H1 (cell line): ENCODE measurements at regions not wholly inside any gene's neighbourhood (a gene's known extent, or its start where the extent isn't known, plus 50 kb on each side); places are given as distances from the start of the nearest gene placed in this dataset.

ENCODE experiments used
- CTCF ChIA-PET: fragments of 300-600 bp; sonication (Branson Sonifier 250); formaldehyde crosslinking; loops from one replicate; lab custom pipeline; 2021; ENCODE audit not compliant: partially characterized antibody; lab: Charles Lee
- POLR2A ChIA-PET: fragments of 300-600 bp; sonication (Branson Sonifier 250); formaldehyde crosslinking; loops from one replicate; lab custom pipeline; 2021; ENCODE audit warnings: inconsistent platforms; ENCODE audit not compliant: partially characterized antibody; lab: Charles Lee
- DNase-seq, 2 experiments: peaks; one replicate each; pipeline versions ENCODE4 v3.0.0 to v3.0.0-alpha.2; 2010 to 2022; ENCODE audit warnings: low spot score in 2 of 2, low read depth in 1 of 2, mixed read lengths in 1 of 2
- FAIRE-seq: peaks from 2 replicates; lab custom pipeline; 2011; peaks lifted over from hg19 to GRCh38; lab: Jason Lieb, UNC
- H2AFZ ChIP-seq: 2 replicates; pipeline ENCODE4 v1.8.1; 2012; ENCODE audit warnings: low read length, inconsistent platforms
- H2AK5ac ChIP-seq: 2 replicates; pipeline ENCODE4 v1.6.1; 2013; ENCODE audit warnings: low read depth, low read length
- H2BK120ac ChIP-seq: replicated peaks from 2 replicates; pipeline ENCODE3; 2013; ENCODE audit warnings: low read depth, low read length, inconsistent platforms
- H2BK12ac ChIP-seq: 2 replicates; pipeline ENCODE4 v1.6.1; 2013; ENCODE audit warnings: low read depth, low read length
- H2BK15ac ChIP-seq: 2 replicates; pipeline ENCODE4 v1.6.1; 2013; ENCODE audit warnings: low read length
- H2BK20ac ChIP-seq: 2 replicates; pipeline ENCODE4 v1.6.1; 2013; ENCODE audit warnings: low read length
- H2BK5ac ChIP-seq: 2 replicates; pipeline ENCODE4 v1.6.1; 2013; ENCODE audit warnings: low read depth, low read length
- H3K14ac ChIP-seq: 2 replicates; pipeline ENCODE4 v1.6.1; 2013; ENCODE audit warnings: inconsistent platforms; ENCODE audit not compliant: insufficient read length
- H3K18ac ChIP-seq: 2 replicates; pipeline ENCODE4 v1.6.1; 2013; ENCODE audit warnings: low read length; ENCODE audit errors: extremely low read depth
- H3K23ac ChIP-seq: 2 replicates; pipeline ENCODE4 v1.6.1; 2013; ENCODE audit warnings: inconsistent platforms; ENCODE audit not compliant: insufficient read length
- H3K23me2 ChIP-seq: 2 replicates; pipeline ENCODE4 v1.6.1; 2013; ENCODE audit warnings: low read depth, low read length
- H3K27ac ChIP-seq: 2 replicates; pipeline ENCODE4 v1.6.1; 2011; ENCODE audit warnings: low read depth, low read length, inconsistent platforms
- H3K27me3 ChIP-seq, 4 experiments: replicated peaks in 1 of 4; 1 replicate in 1 of 4; 2 replicates in 3 of 4; pipeline versions ENCODE4 v1.6.1 to v1.8.1; 2011 to 2013; ENCODE audit warnings: low read length in 3 of 4, mild to moderate bottlenecking in 3 of 4, inconsistent platforms in 2 of 4, mixed read lengths in 2 of 4, moderate library complexity in 1 of 4; ENCODE audit not compliant: control insufficient read depth in 3 of 4, insufficient read depth in 3 of 4; ENCODE audit errors: extremely low read depth in 1 of 4
- H3K36me3 ChIP-seq, 4 experiments: 2 replicates each; pipeline versions ENCODE4 v1.6.1 to v1.8.1; 2011 to 2013; ENCODE audit warnings: mild to moderate bottlenecking in 4 of 4, low read length in 3 of 4, moderate library complexity in 2 of 4, control low read depth in 1 of 4, inconsistent platforms in 1 of 4; ENCODE audit not compliant: insufficient read depth in 4 of 4, control insufficient read depth in 2 of 4
- H3K4ac ChIP-seq: replicated peaks from 2 replicates; pipeline ENCODE3; 2013; ENCODE audit warnings: low read length, low read depth, mixed read lengths, inconsistent platforms; ENCODE audit not compliant: insufficient read length
- H3K4me1 ChIP-seq, 4 experiments: replicated peaks in 1 of 4; 1 replicate in 1 of 4; 2 replicates in 3 of 4; pipeline versions ENCODE4 v1.6.1 to v1.8.1; 2011 to 2013; ENCODE audit warnings: low read length in 3 of 4, inconsistent platforms in 2 of 4, mixed read lengths in 1 of 4; ENCODE audit not compliant: insufficient read depth in 4 of 4, control insufficient read depth in 3 of 4
- H3K4me2 ChIP-seq, 2 experiments: 2 replicates each; pipeline versions ENCODE4 v1.6.1 to v1.8.1; 2011 to 2013; ENCODE audit warnings: low read depth in 2 of 2, low read length in 2 of 2, control low read depth in 1 of 2, inconsistent platforms in 1 of 2, mild to moderate bottlenecking in 1 of 2; ENCODE audit not compliant: insufficient read depth in 1 of 2
- H3K4me3 ChIP-seq, 4 experiments: fragments of 200-600, 300-600 bp in 1 of 4; sonication (generic), shearing (Covaris generic), sonication (Bioruptor Twin) in 1 of 4; 2 replicates each; pipeline versions ENCODE4 v1.5.1 to v1.8.1; 2011 to 2016; ENCODE audit warnings: low read length in 4 of 4, low read depth in 3 of 4, control low read depth in 2 of 4, inconsistent platforms in 2 of 4, mild to moderate bottlenecking in 2 of 4, mixed read lengths in 1 of 4, moderate library complexity in 1 of 4; ENCODE audit not compliant: insufficient read depth in 2 of 4; ENCODE audit errors: extremely low read depth in 1 of 4
- H3K56ac ChIP-seq: replicated peaks from 2 replicates; pipeline ENCODE3; 2013; ENCODE audit warnings: low read depth, mild to moderate bottlenecking, mixed read lengths, low read length, inconsistent platforms; ENCODE audit not compliant: insufficient read length
- H3K79me1 ChIP-seq: 2 replicates; pipeline ENCODE4 v1.6.1; 2013; ENCODE audit warnings: low read depth, low read length, control low read depth
- H3K79me2 ChIP-seq, 2 experiments: 2 replicates each; pipeline versions ENCODE4 v1.6.1 to v1.8.1; 2012 to 2013; ENCODE audit warnings: low read length in 2 of 2, mild to moderate bottlenecking in 2 of 2, inconsistent platforms in 1 of 2; ENCODE audit not compliant: insufficient read depth in 2 of 2, control insufficient read depth in 1 of 2
- H3K9ac ChIP-seq, 4 experiments: replicated peaks in 1 of 4; 1 replicate in 1 of 4; 2 replicates in 3 of 4; pipeline versions ENCODE4 v1.6.1 to v1.8.1; 2011 to 2013; ENCODE audit warnings: low read depth in 3 of 4, low read length in 3 of 4, control low read depth in 2 of 4, mild to moderate bottlenecking in 2 of 4, moderate library complexity in 2 of 4, inconsistent platforms in 1 of 4; ENCODE audit errors: extremely low read depth in 1 of 4
- H3K9me3 ChIP-seq, 2 experiments: 2 replicates each; pipeline versions ENCODE4 v1.6.1 to v1.8.1; 2012 to 2013; ENCODE audit warnings: mild to moderate bottlenecking in 2 of 2, moderate library complexity in 2 of 2, control low read depth in 1 of 2, inconsistent platforms in 1 of 2, low read depth in 1 of 2, low read length in 1 of 2, mixed read lengths in 1 of 2; ENCODE audit not compliant: insufficient read depth in 2 of 2
- H4K20me1 ChIP-seq, 2 experiments: replicated peaks in 1 of 2; 2 replicates each; pipeline versions ENCODE3 to v1.8.1; 2011 to 2013; ENCODE audit warnings: inconsistent platforms in 2 of 2, low read length in 2 of 2, mild to moderate bottlenecking in 1 of 2; ENCODE audit not compliant: insufficient read depth in 2 of 2, control insufficient read depth in 1 of 2
- H4K5ac ChIP-seq: 2 replicates; pipeline ENCODE4 v1.6.1; 2013; ENCODE audit warnings: low read length, low read depth, mixed read lengths, inconsistent platforms; ENCODE audit not compliant: insufficient read length
- H4K8ac ChIP-seq: 2 replicates; pipeline ENCODE4 v1.8.0; 2013; ENCODE audit warnings: mild to moderate bottlenecking, moderate library complexity, low read length, inconsistent platforms; ENCODE audit not compliant: insufficient read depth; ENCODE audit errors: extremely low read depth
- H4K91ac ChIP-seq: replicated peaks from 2 replicates; pipeline ENCODE3; 2013; ENCODE audit warnings: low read length, mixed read lengths, inconsistent platforms; ENCODE audit not compliant: insufficient read length
- BACH1 ChIP-seq: IDR thresholded peaks from 2 replicates; pipeline ENCODE4 v1.6.1; 2012; ENCODE audit warnings: low read length, improper control_type of control experiment
- CBX8 ChIP-seq: fragments of 300-800, 300-1000 bp; sonication (generic); IDR thresholded peaks from 2 replicates; pipeline ENCODE4 v1.7.1; 2016; ENCODE audit warnings: low read depth, low read length, borderline replicate concordance
- CHD1 ChIP-seq: IDR thresholded peaks from 2 replicates; pipeline ENCODE4 v1.6.1; 2012; ENCODE audit warnings: low read depth, low read length, improper control_type of control experiment
- CREB1 ChIP-seq: IDR thresholded peaks from 2 replicates; pipeline ENCODE4 v1.6.1; 2012; ENCODE audit warnings: inconsistent platforms
- EP300 ChIP-seq, 2 experiments: IDR thresholded peaks; 1 replicate in 1 of 2; 2 replicates in 1 of 2; pipeline ENCODE4 v1.6.1; 2011 to 2012; ENCODE audit warnings: low read depth in 2 of 2, low read length in 2 of 2, mild to moderate bottlenecking in 2 of 2, borderline replicate concordance in 1 of 2, inconsistent platforms in 1 of 2, moderate library complexity in 1 of 2
- HDAC6 ChIP-seq: IDR thresholded peaks from one replicate; pipeline ENCODE4 v1.7.1; 2012; ENCODE audit warnings: low read depth, mild to moderate bottlenecking, inconsistent platforms, low read length, moderate library complexity
- KDM1A ChIP-seq: fragments of 200-600, 300-600 bp; sonication (generic); IDR thresholded peaks from 2 replicates; pipeline ENCODE4 v1.7.1; 2016; ENCODE audit warnings: mild to moderate bottlenecking, low read length, borderline replicate concordance
- KDM4A ChIP-seq: IDR thresholded peaks from one replicate; pipeline ENCODE4 v1.7.1; 2012; ENCODE audit warnings: low read depth, mild to moderate bottlenecking, moderate library complexity, low read length, inconsistent platforms; ENCODE audit not compliant: severe bottlenecking
- NANOG ChIP-seq: IDR thresholded peaks from 2 replicates; pipeline ENCODE4 v1.6.1; 2011; ENCODE audit warnings: low read length, low read depth, mild to moderate bottlenecking, inconsistent platforms; ENCODE audit not compliant: insufficient read depth, poor library complexity, severe bottlenecking
- SAP30 ChIP-seq: fragments of 300-600 bp; sonication (generic); IDR thresholded peaks from 2 replicates; pipeline ENCODE4 v1.7.1; 2012; ENCODE audit warnings: low read length, moderate library complexity, mild to moderate bottlenecking, inconsistent platforms; ENCODE audit not compliant: insufficient read depth, insufficient replicate concordance
- SIRT6 ChIP-seq: IDR thresholded peaks from one replicate; pipeline ENCODE4 v1.7.1; 2012; ENCODE audit warnings: low read length, inconsistent platforms
- SP4 ChIP-seq: IDR thresholded peaks from 2 replicates; pipeline ENCODE4 v1.6.1; 2012; ENCODE audit warnings: low read length, inconsistent platforms
- WGBS, 2 experiments: shearing (Covaris generic) in 1 of 2; methylation state at CpG; one replicate each; pipeline versions ENCODE4 v1.1.6 to v1.1.7; 2013 to 2015; ENCODE audit warnings: low lambda C conversion rate in 2 of 2, mixed read lengths in 2 of 2, inconsistent platforms in 1 of 2, low coverage in 1 of 2, missing lambda C conversion rate in 1 of 2; ENCODE audit not compliant: insufficient replicate concordance in 2 of 2, insufficient coverage in 1 of 2, insufficient read length in 1 of 2; ENCODE audit errors: extremely low coverage in 1 of 2, missing lambda C conversion rate in 1 of 2; 5-methylcytosine and 5-hydroxymethylcytosine counted together
- TF ChIP-seq, protein P1 (sequence below): IDR thresholded peaks from 2 replicates; pipeline ENCODE4 v1.6.1; 2011; ENCODE audit warnings: low read length, improper control_type of control experiment

- WGBS, 2 experiments, result 92% methylated on average over 7 of the region's 7 CpGs; no CpG with 5 or more reads in 1 of the 2 experiments
- 0 out of 2 replicates have a peak overlapping the region, but pooled peaks have one; percentile 12 for H2BK12ac ChIP-seq
- no peak overlapping the region for H3K27ac ChIP-seq
- H2BK5ac ChIP-seq, result no peak overlapping the region
- no peak overlapping the region for H2BK120ac ChIP-seq
- no peaks in the 10 kb centered on the region for H3K27me3 ChIP-seq
- H4K8ac ChIP-seq, result no peak overlapping the region
- no peaks in the 10 kb centered on the region for H3K23me2 ChIP-seq
- H3K4me2 ChIP-seq, result no peak overlapping the region
- peaks cover 0 to 11% (median 6%) of the 10 kb centered on the region in 4 experiments; a peak in 5 of 7 replicates for H3K4me1 ChIP-seq
- no peak overlapping the region for H4K91ac ChIP-seq
- no peak overlapping the region for H2AK5ac ChIP-seq
- H3K23ac ChIP-seq, result no peak overlapping the region
- no peak overlapping the region for H4K5ac ChIP-seq
- no peaks in the 10 kb centered on the region for H3K79me2 ChIP-seq
- no peak overlapping the region for H3K9ac ChIP-seq
- FAIRE-seq (no peak), DNase-seq (no peak)
- no peak overlapping the region for H2AFZ ChIP-seq
- no peak overlapping the region for H3K14ac ChIP-seq
- no peak overlapping the region for H3K4me3 ChIP-seq
- no peak overlapping the region for H3K4ac ChIP-seq
- no peak overlapping the region for H2BK15ac ChIP-seq
- TF ChIP-seq HDAC6 (no peak), NANOG (no peak), EP300 (IDR thresholded peaks at IDR 0.05; ENCODE audit: borderline replicate concordance in 1 of 2, low read depth in 2 of 2, low read length in 2 of 2) (no peak), KDM1A (no peak), CREB1 (no peak), SIRT6 (no peak), SP4 (no peak), KDM4A (no peak), BACH1 (no peak), CHD1 (no peak), SAP30 (no peak), CBX8 (no peak)
- TF ChIP-seq, protein P1, sequence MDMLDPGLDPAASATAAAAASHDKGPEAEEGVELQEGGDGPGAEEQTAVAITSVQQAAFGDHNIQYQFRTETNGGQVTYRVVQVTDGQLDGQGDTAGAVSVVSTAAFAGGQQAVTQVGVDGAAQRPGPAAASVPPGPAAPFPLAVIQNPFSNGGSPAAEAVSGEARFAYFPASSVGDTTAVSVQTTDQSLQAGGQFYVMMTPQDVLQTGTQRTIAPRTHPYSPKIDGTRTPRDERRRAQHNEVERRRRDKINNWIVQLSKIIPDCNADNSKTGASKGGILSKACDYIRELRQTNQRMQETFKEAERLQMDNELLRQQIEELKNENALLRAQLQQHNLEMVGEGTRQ, result no peak
- H2BK20ac ChIP-seq, result no peak overlapping the region
- no peak overlapping the region for H3K56ac ChIP-seq
- POLR2A ChIA-PET, result no interaction called here
- no peaks in the 10 kb centered on the region for H3K79me1 ChIP-seq
- CTCF ChIA-PET, result no interaction called here
- no peak overlapping the region for H3K18ac ChIP-seq
- H3K36me3 ChIP-seq, result no peaks in the 10 kb centered on the region
- H3K9me3 ChIP-seq, result no peaks in the 10 kb centered on the region
- no peaks in the 10 kb centered on the region for H4K20me1 ChIP-seq
These were observed 201.7 kb upstream of the PRDM1 start for GRCh38 chr6:105884426-105884825.
